ENCODE measurements at regions not wholly inside any gene's neighbourhood (a gene's known extent, or its start where the extent isn't known, plus 50 kb on each side); places are given as distances from the start of the nearest gene placed in this dataset.

DNA sequence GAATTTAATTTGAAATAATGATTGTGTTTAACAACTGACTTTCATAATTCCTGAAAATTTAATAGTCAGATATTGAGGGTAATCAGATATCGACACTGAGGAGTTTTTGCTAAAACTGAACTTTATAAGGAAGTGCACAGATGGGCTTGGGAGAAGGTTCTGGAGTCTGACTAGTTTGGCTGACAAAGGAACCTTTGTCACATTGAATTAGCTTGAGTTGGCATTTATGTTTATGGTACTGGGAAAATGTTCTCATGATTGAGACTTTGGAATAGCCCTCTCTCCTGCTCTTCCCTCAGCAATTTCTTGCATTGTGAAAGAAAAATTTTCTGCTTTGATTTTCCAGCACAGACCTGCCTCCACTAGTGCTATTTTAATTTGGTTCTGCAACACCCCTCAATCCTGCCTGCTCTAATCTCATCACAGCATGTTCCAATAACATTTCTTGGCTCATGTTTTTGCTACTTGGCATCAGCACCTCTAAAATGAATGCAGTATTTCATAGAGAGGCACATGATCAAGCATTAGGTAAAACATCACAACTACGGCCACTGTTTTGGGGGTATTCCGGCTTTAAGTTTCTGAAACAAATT, 133.9 kb upstream of the FSHR start:
- Histone ChIP-seq H3K4me3 (ENCODE audit: low read depth in 2 of 2, low read length in 1 of 2) (no peak overlapping the region), H3K9ac (no peak overlapping the region), H3K27me3 (ENCODE audit: insufficient read depth) (no peaks in the 10 kb centered on the region), H3K27ac (ENCODE audit: low read depth in 2 of 2, low read length in 1 of 2) (no peak overlapping the region), H4K20me1 (ENCODE audit: insufficient read depth) (no peaks in the 10 kb centered on the region), H3K79me2 (ENCODE audit: insufficient read depth) (no peaks in the 10 kb centered on the region), H3K9me3 (no peaks in the 10 kb centered on the region), H3F3A (replicated peaks; ENCODE audit: insufficient read depth) (no peaks in the 10 kb centered on the region), H3K9me2 (0 out of 2 replicates have a peak, but pooled peaks cover 3% of the 10 kb centered on the region), H3K4me2 (no peak overlapping the region), H3K4me1 (ENCODE audit: control insufficient read depth in 1 of 2, insufficient read depth in 2 of 2, low read depth in 1 of 2, low read length in 1 of 2) (no peaks in the 10 kb centered on the region), H2AFZ (ENCODE audit: low read depth) (no peak overlapping the region), H3K36me3 (replicated peaks in 1 of 2; ENCODE audit: control insufficient read depth in 1 of 2, insufficient read depth in 2 of 2, low read length in 1 of 2) (no peaks in the 10 kb centered on the region)
- TF ChIP-seq TCF12 (IDR thresholded peaks at IDR 0.05) (no peak), JUND (IDR thresholded peaks at IDR 0.05) (no peak), GATA2 (CRISPR knock-in tag; IDR thresholded peaks at IDR 0.05) (no peak), SIN3A (IDR thresholded peaks at IDR 0.05; ENCODE audit: borderline replicate concordance, low read depth, low read length) (no peak), TAF1 (IDR thresholded peaks at IDR 0.05; ENCODE audit: borderline replicate concordance, low read depth, low read length) (no peak), SMC3 (IDR thresholded peaks at IDR 0.05; ENCODE audit: low read depth, low read length) (no peak), GABPA (IDR thresholded peaks at IDR 0.05; ENCODE audit: low read depth) (no peak), NRF1 (IDR thresholded peaks at IDR 0.05; ENCODE audit: low read depth, low read length) (no peak)
- TF ChIP-seq, protein P1, sequence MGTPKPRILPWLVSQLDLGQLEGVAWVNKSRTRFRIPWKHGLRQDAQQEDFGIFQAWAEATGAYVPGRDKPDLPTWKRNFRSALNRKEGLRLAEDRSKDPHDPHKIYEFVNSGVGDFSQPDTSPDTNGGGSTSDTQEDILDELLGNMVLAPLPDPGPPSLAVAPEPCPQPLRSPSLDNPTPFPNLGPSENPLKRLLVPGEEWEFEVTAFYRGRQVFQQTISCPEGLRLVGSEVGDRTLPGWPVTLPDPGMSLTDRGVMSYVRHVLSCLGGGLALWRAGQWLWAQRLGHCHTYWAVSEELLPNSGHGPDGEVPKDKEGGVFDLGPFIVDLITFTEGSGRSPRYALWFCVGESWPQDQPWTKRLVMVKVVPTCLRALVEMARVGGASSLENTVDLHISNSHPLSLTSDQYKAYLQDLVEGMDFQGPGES (IDR thresholded peaks at IDR 0.05; ENCODE audit: low read depth, low read length) = no peak
- TF ChIP-seq, protein P2, sequence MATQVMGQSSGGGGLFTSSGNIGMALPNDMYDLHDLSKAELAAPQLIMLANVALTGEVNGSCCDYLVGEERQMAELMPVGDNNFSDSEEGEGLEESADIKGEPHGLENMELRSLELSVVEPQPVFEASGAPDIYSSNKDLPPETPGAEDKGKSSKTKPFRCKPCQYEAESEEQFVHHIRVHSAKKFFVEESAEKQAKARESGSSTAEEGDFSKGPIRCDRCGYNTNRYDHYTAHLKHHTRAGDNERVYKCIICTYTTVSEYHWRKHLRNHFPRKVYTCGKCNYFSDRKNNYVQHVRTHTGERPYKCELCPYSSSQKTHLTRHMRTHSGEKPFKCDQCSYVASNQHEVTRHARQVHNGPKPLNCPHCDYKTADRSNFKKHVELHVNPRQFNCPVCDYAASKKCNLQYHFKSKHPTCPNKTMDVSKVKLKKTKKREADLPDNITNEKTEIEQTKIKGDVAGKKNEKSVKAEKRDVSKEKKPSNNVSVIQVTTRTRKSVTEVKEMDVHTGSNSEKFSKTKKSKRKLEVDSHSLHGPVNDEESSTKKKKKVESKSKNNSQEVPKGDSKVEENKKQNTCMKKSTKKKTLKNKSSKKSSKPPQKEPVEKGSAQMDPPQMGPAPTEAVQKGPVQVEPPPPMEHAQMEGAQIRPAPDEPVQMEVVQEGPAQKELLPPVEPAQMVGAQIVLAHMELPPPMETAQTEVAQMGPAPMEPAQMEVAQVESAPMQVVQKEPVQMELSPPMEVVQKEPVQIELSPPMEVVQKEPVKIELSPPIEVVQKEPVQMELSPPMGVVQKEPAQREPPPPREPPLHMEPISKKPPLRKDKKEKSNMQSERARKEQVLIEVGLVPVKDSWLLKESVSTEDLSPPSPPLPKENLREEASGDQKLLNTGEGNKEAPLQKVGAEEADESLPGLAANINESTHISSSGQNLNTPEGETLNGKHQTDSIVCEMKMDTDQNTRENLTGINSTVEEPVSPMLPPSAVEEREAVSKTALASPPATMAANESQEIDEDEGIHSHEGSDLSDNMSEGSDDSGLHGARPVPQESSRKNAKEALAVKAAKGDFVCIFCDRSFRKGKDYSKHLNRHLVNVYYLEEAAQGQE (IDR thresholded peaks at IDR 0.05; ENCODE audit: low read depth, low read length) = no peak
- TF ChIP-seq, protein P3, sequence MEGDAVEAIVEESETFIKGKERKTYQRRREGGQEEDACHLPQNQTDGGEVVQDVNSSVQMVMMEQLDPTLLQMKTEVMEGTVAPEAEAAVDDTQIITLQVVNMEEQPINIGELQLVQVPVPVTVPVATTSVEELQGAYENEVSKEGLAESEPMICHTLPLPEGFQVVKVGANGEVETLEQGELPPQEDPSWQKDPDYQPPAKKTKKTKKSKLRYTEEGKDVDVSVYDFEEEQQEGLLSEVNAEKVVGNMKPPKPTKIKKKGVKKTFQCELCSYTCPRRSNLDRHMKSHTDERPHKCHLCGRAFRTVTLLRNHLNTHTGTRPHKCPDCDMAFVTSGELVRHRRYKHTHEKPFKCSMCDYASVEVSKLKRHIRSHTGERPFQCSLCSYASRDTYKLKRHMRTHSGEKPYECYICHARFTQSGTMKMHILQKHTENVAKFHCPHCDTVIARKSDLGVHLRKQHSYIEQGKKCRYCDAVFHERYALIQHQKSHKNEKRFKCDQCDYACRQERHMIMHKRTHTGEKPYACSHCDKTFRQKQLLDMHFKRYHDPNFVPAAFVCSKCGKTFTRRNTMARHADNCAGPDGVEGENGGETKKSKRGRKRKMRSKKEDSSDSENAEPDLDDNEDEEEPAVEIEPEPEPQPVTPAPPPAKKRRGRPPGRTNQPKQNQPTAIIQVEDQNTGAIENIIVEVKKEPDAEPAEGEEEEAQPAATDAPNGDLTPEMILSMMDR (IDR thresholded peaks at IDR 0.05) = no peak
- ChIA-PET CTCF (no interaction called here), POLR2A (no interaction called here)
- no peak for DNase-seq
- WGBS (ENCODE audit: low lambda C conversion rate) = 66% methylated on average over 3 of the region's 3 CpGs

Data from SK-N-SH (cell line).